ENCODE measurements at regions not wholly inside any gene's neighbourhood (a gene's known extent, or its start where the extent isn't known, plus 50 kb on each side); places are given as distances from the start of the nearest gene placed in this dataset.

GRCh38 chr1:106393046-106393445 lies 663.4 kb upstream of the PRMT6 start:
- WGBS: 55% methylated on average over 1 of the region's 1 CpG
- no peak for DNase-seq (ENCODE audit: low spot score)
- H3K9ac ChIP-seq (ENCODE audit: low read depth in 1 of 2, low read length in 2 of 2): no peak overlapping the region
- no peaks in the 10 kb centered on the region for H3K27me3 ChIP-seq (ENCODE audit: control insufficient read depth in 4 of 4, insufficient read depth in 4 of 4, low read length in 3 of 4)
- TF ChIP-seq ZBTB33 (IDR thresholded peaks at IDR 0.05): no peak
- TF ChIP-seq YY1 (IDR thresholded peaks at IDR 0.05): no peak
- no peak for TF ChIP-seq CTCF (IDR thresholded peaks at IDR 0.05; ENCODE audit: low read depth, low read length, missing input control)
- no peak for TF ChIP-seq GABPA (IDR thresholded peaks at IDR 0.05 in 1 of 2, conservative IDR thresholded peaks at IDR 0.05 in 1 of 2)
- TF ChIP-seq RXRA (IDR thresholded peaks at IDR 0.05): no peak
- TF ChIP-seq FOXA2 (IDR thresholded peaks at IDR 0.05): no peak
- TF ChIP-seq NR2F2 (IDR thresholded peaks at IDR 0.05): no peak
- no peak for TF ChIP-seq EGR1 (IDR thresholded peaks at IDR 0.05; ENCODE audit: low read depth in 2 of 2)
- no peak for TF ChIP-seq FOXA1 (IDR thresholded peaks at IDR 0.05)
- TF ChIP-seq SP1 (IDR thresholded peaks at IDR 0.05): no peak
- no peak for TF ChIP-seq REST (IDR thresholded peaks at IDR 0.05)
- TF ChIP-seq ATF3 (IDR thresholded peaks at IDR 0.05): no peak
- no peak for TF ChIP-seq TAF1 (conservative IDR thresholded peaks at IDR 0.05)
- TF ChIP-seq HNF4G (IDR thresholded peaks at IDR 0.05): no peak
- no peak for TF ChIP-seq HNF4A (conservative IDR thresholded peaks at IDR 0.05)
- no peak for TF ChIP-seq JUND (IDR thresholded peaks at IDR 0.05)
- TF ChIP-seq MAX (IDR thresholded peaks at IDR 0.05): no peak
- TF ChIP-seq RAD21 (IDR thresholded peaks at IDR 0.05): no peak
- H3K36me3 ChIP-seq (ENCODE audit: control insufficient read depth in 4 of 4, insufficient read depth in 3 of 4, low read depth in 1 of 4, low read length in 3 of 4): no peaks in the 10 kb centered on the region
- no peak overlapping the region for H3K27ac ChIP-seq (ENCODE audit: low read depth in 1 of 2, low read length in 2 of 2)
- H3K4me1 ChIP-seq (ENCODE audit: control insufficient read depth in 4 of 4, insufficient read depth in 4 of 4, low read length in 3 of 4): no peaks in the 10 kb centered on the region
- no peaks in the 10 kb centered on the region for H3K9me3 ChIP-seq (ENCODE audit: control insufficient read depth in 4 of 4, low read length in 3 of 4)
- no peak overlapping the region for H3K4me3 ChIP-seq (ENCODE audit: low read depth in 1 of 3, low read length in 3 of 3)

- Histone ChIP-seq H3K36me3 (ENCODE audit: control insufficient read depth in 4 of 4, insufficient read depth in 3 of 4, low read depth in 1 of 4, low read length in 3 of 4) (no peaks in the 10 kb centered on the region), H3K27ac (ENCODE audit: low read depth in 1 of 2, low read length in 2 of 2) (no peak overlapping the region), H3K27me3 (ENCODE audit: control insufficient read depth in 4 of 4, insufficient read depth in 4 of 4, low read length in 3 of 4) (no peaks in the 10 kb centered on the region), H3K9me3 (ENCODE audit: control insufficient read depth in 4 of 4, low read length in 3 of 4) (no peaks in the 10 kb centered on the region), H3K4me3 (ENCODE audit: low read depth in 1 of 3, low read length in 3 of 3) (no peak overlapping the region), H3K9ac (ENCODE audit: low read depth in 1 of 2, low read length in 2 of 2) (no peak overlapping the region), H3K4me1 (ENCODE audit: control insufficient read depth in 4 of 4, insufficient read depth in 4 of 4, low read length in 3 of 4) (no peaks in the 10 kb centered on the region)
- DNase-seq (ENCODE audit: low spot score): no peak
- no peak for TF ChIP-seq ATF3 (IDR thresholded peaks at IDR 0.05)
- no peak for TF ChIP-seq YY1 (IDR thresholded peaks at IDR 0.05)
- no peak for TF ChIP-seq MAX (IDR thresholded peaks at IDR 0.05)
- TF ChIP-seq EGR1 (IDR thresholded peaks at IDR 0.05; ENCODE audit: low read depth in 2 of 2): no peak
- no peak for TF ChIP-seq GABPA (IDR thresholded peaks at IDR 0.05 in 1 of 2, conservative IDR thresholded peaks at IDR 0.05 in 1 of 2)
- no peak for TF ChIP-seq FOXA1 (IDR thresholded peaks at IDR 0.05)
- TF ChIP-seq JUND (IDR thresholded peaks at IDR 0.05): no peak
- no peak for TF ChIP-seq ZBTB33 (IDR thresholded peaks at IDR 0.05)
- no peak for TF ChIP-seq CTCF (IDR thresholded peaks at IDR 0.05; ENCODE audit: low read depth, low read length, missing input control)
- no peak for TF ChIP-seq FOXA2 (IDR thresholded peaks at IDR 0.05)
- TF ChIP-seq HNF4G (IDR thresholded peaks at IDR 0.05): no peak
- no peak for TF ChIP-seq NR2F2 (IDR thresholded peaks at IDR 0.05)
Measured at GRCh38 chr1:106396020-106396419, 660.5 kb upstream of the PRMT6 start.

Measured in liver (tissue), 8 donors.